Activated naive CD4-positive, alpha-beta T cell treated with anti-CD3 and anti-CD28 coated beads, Interleukin-2, amount 50 U/mL, for 72 hours (primary cell): ENCODE measurements at regions not wholly inside any gene's neighbourhood (a gene's known extent, or its start where the extent isn't known, plus 50 kb on each side); places are given as distances from the start of the nearest gene placed in this dataset.
"Not testable (repeated sequence)": the region's sequence is repeated elsewhere in the genome, so short reads cannot be mapped to it uniquely, and the experiment has no call there.

ENCODE experiments used
- ATAC-seq, 2 donors: fragments of 150-1000 bp; cut with Tn5 transposase; 2 replicates each; pipeline ENCODE4 v1.10.0; 2021; ENCODE audit warnings: mild to moderate bottlenecking in 2 of 2, moderate library complexity in 2 of 2
- DNase-seq, 2 donors: peaks; one replicate each; pipeline ENCODE4 v3.0.0; 2021 to 2022; ENCODE audit warnings: low spot score in 2 of 2
- H3K27ac Mint-ChIP-seq, 2 donors: one replicate each; pipeline ENCODE4 v1.8.0; 2022; ENCODE audit warnings: mild to moderate bottlenecking in 2 of 2, mixed read lengths in 2 of 2
- H3K36me3 Mint-ChIP-seq, 2 donors: one replicate each; pipeline ENCODE4 v1.8.0; 2022; ENCODE audit warnings: mixed read lengths in 2 of 2
- H3K9me3 Mint-ChIP-seq, 2 donors: one replicate each; pipeline ENCODE4 v1.8.0; 2022; ENCODE audit warnings: mixed read lengths in 2 of 2

DNA sequence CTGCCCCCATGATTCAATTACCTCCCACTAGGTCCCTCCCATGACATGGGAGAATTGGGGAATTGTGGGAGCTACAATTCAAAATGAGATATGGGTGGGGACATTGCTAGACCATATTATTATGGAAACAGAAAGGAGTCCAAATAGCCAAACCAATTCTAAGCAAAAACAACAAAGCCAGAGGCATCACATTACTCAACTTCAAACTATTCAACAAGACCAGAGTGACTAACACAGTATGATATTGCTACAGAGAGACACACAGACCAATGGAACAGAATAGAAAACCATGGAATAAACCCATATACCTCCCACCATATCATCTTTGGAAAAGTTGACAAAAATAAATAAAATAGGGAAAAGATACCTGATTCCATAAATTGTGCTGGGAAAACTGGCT is 710.5 kb upstream of the CDH9 start:
- ATAC-seq, result no peak
- Mint-ChIP-seq H3K36me3 (peaks cover 10 to 16% of the 10 kb centered on the region in 2 donors), H3K27ac (no peak overlapping the region), H3K9me3 (peaks cover 29 to 30% of the 10 kb centered on the region in 2 donors)
- no peak for DNase-seq

DNA sequence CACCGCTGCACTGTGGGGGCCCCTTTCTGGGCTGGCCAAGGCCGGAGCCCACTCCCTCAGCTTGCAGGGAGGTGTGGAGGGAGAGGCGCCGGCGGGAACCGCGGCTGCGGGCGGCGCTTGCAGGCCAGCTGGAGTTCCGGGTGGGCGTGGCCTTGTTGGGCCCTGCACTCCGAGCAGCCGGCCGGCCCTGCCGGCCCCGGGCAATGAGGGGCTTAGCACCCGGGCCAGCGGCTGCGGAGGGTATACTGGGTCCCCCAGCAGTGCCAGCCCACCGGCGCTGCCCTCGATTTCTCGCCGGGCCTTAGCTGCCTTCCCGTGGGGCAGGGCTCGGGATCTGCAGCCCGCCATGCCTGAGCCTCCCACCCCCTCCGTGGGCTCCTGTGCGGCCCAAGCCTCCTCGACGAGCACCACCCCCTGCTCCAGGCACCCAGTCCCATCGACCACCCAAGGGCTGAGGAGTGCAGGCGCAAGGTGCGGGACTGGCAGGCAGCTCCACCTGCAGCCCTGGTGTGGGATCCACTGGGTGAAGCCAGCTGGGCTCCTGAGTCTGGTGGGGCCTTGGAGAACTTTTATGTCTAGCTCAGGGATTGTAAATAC is 705.1 kb upstream of the CDH9 start:
- ATAC-seq, DNase-seq, H3K27ac Mint-ChIP-seq: not testable (repeated sequence)
- peaks cover 24 to 31% of the 10 kb centered on the region in 2 donors for H3K9me3 Mint-ChIP-seq
- peaks cover 10 to 12% of the 10 kb centered on the region in 2 donors for H3K36me3 Mint-ChIP-seq

DNA sequence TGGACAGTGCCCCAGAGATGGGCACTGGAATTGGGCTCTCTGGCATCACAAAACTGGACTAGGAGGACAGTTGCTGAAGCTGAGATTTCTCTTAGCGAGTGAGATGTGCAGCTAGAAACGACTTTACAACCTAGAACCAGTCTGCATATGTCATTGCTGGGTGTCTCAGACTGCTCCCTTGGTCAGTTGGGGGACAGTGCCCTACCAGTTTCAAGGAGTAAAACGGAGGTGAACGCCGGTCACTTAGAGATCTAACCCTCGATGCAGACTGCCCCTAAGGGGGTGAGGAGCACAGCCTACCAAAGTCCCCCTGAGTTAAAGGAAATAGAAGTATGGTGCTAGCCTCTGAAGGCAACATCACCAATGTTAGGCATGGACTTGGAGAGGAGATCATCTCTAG is 704.4 kb upstream of the CDH9 start:
- peaks cover 10 to 12% of the 10 kb centered on the region in 2 donors for H3K36me3 Mint-ChIP-seq
- H3K27ac Mint-ChIP-seq, result no peak overlapping the region
- DNase-seq (no peak), ATAC-seq (no peak)
- H3K9me3 Mint-ChIP-seq, result peaks cover 24 to 28% of the 10 kb centered on the region in 2 donors

DNA sequence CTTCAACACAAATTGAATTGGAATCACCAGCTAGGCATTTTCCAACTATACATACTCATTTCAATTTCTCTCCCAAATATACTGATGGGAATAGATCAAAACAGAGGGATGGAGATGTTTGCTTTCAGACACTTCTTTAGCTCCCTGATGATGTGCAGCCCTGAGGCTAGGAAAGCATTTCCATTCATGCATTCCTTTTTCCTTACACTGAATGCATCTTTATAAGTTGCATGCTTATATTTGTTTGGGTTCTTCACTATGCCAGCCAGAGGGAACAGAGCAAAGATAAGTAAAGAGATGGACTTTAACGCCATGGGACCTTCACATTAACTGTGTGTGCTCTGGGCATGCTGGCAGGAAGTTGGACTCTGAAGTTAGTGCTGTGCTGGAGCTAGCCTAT is 696.5 kb upstream of the CDH9 start:
- Mint-ChIP-seq H3K9me3 (peaks cover 7 to 16% of the 10 kb centered on the region in 2 donors), H3K36me3 (no peaks in the 10 kb centered on the region), H3K27ac (no peak overlapping the region)
- no peak for DNase-seq
- no peak for ATAC-seq

DNA sequence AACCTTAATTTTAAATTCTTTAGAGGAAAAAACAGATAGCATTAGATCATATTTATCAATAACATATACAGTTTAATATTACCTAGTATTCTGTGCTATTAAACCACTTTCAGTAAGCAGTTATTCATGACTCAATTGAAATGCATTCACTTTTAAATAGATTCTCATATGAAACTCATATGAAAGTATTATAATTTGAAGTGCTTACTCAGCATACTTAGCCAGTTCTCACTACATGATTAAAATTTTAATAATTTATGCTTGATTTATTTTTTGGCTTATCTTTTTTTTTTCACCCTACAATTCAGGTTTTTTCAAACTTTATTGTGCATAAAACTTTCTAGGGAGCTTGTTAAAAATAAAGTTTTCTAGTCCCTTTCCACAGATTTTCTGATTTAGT is 694.9 kb upstream of the CDH9 start:
- peaks cover 7 to 16% of the 10 kb centered on the region in 2 donors for H3K9me3 Mint-ChIP-seq
- H3K27ac Mint-ChIP-seq, result no peak overlapping the region
- DNase-seq, result no peak
- no peak for ATAC-seq
- no peaks in the 10 kb centered on the region for H3K36me3 Mint-ChIP-seq

DNA sequence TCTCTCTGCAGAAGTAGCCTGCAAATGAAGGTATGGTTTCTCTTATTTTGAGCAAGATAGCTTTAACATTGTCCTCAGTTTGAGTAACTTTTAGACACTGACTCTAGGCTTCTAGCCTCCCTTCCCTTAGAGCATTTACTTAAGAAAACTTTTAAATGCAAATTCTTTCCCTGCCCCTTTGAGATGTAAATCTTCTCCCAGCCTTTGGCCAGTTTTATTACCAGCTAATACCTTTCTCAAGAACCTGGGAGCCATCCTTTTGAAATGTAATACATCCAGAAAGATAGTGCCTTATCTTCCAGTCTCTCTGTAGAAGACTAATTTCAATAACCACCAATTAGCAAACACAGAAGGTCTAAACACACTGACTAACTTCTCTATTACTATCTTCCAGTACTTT is 688.9 kb upstream of the CDH9 start:
- DNase-seq (no peak), ATAC-seq (no peak)
- no peaks in the 10 kb centered on the region for H3K36me3 Mint-ChIP-seq
- H3K9me3 Mint-ChIP-seq, result peaks cover 4 to 14% of the 10 kb centered on the region in 2 donors
- no peak overlapping the region for H3K27ac Mint-ChIP-seq

DNA sequence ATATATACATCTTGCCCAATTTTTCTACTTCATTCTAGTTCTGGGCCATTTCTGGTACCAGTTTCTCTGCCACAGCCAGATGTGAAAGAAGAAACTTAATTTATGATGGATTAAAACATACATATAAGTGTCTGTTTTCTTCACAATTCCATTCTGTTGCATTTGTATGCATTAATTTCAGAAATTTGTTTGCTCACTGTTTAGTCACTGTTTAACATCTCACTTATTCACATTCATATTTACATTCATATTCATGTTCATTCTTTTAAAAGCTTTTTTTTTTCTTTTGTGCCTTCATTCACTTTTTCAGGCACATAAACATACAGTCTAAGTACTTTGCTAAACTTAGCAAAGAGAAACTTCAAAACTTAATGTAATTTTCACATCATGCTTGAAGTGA is 684.0 kb upstream of the CDH9 start:
- DNase-seq (no peak), ATAC-seq (no peak)
- no peaks in the 10 kb centered on the region for H3K36me3 Mint-ChIP-seq
- H3K27ac Mint-ChIP-seq, result no peak overlapping the region
- peaks cover 4 to 11% of the 10 kb centered on the region in 2 donors for H3K9me3 Mint-ChIP-seq

DNA sequence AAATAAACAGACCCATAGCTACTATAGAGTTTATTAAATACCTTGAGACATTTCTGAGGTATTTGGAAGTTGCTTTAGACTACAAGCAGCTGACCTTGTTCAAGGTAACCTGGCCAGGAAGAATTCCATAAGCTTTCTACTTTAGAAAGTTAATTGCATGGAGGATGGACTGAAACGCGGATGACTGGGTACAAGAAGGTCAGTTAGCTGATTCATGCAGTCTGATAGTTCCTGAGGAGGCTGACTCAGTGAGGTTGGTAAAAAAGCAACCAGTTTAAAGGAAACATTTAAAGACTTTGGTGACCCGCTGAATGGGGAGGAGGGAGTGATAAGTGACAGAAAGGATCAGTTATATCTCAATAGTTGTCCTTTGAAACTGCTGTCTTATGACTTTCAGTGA is 670.1 kb upstream of the CDH9 start:
- H3K36me3 Mint-ChIP-seq, result no peaks in the 10 kb centered on the region
- DNase-seq (no peak), ATAC-seq (no peak)
- H3K9me3 Mint-ChIP-seq, result peaks cover 6 to 13% of the 10 kb centered on the region in 2 donors
- H3K27ac Mint-ChIP-seq, result no peak overlapping the region

DNA sequence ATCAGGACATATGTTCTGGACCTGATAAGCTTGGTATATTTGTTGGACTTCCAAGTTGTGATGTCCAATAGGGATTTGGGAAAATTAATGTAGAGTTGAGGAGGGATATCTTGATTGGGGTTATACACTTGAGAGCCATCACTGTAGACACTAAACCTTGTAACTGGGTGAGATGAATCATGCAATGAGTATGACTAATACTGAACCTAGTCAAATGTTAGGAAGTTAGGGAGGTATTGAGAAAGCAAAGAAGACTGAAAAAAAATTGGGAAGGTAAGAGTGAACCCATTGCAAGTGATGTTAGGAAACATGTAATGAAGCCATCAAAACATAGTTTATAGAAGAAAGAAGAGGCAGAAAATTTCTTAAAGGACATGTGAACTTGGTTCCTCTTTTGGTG is 668.4 kb upstream of the CDH9 start:
- Mint-ChIP-seq H3K36me3 (no peaks in the 10 kb centered on the region), H3K27ac (no peak overlapping the region), H3K9me3 (peaks cover 6 to 21% of the 10 kb centered on the region in 2 donors)
- no peak for ATAC-seq
- DNase-seq, result no peak

DNA sequence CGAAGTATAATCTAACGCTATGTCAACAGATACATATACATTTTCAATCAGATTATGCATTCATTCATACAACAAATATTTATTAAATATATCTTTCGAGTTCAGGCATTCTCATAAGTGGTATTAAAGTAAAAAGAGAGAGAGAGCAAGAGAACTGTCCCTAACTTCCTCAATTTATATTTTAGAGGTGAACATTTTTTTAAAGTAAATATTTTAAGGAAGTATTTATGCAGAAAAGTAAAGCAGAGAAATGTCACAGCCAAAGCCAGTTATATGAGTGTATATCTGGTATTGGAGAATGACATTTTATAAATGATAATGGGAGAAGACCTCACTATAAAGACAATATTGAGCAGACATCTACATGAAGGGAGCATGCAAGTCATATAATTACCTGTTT is 667.3 kb upstream of the CDH9 start:
- Mint-ChIP-seq H3K27ac (no peak overlapping the region), H3K36me3 (no peaks in the 10 kb centered on the region), H3K9me3 (peaks cover 7 to 16% of the 10 kb centered on the region in 2 donors)
- DNase-seq (no peak), ATAC-seq (no peak)

DNA sequence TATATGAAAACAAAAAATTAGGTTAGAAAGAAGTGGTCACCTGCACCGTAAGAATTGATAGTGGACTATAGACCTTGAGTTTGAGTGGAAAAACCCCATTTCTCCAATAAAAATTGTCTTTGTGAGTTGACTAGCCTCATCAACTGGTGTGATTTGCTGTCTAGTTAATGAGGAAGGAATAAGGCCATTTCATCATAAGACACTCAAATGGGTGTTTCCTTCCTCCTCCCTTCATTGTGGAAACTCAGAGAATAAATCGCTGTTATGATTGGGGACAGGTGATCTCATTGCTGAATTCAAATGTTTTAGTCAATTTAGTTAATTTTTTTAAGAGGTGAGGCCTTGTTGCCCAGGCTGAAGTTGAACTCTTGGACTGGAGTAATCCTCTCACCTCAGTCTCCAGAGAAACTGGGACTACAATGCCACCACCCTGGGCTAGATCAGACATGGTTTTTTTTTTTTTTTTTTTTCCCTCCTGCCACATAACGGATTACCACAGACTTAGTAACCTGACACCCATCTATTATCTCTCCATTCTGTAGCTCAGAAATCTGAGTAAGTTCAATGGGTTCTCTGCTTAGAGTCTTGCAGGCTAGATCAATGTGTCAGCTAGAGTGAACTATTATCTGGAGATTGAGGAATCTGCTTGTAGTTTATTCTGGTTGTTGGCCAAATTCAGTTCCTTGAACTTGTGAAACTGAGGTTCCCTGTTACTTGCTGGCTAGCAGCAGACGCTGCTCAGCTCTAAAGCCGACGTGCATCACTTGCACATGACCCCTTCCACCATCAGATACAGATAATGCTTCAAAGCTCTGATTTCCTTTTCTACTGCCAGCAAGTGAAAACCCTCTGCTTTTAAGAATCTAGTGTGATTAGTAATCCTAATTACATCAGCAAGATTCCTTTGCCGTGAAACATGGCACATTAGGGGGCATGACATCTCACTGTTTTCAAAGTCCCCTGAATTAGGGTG is 663.8 kb upstream of the CDH9 start:
- no peak overlapping the region for H3K27ac Mint-ChIP-seq
- ATAC-seq (no peak), DNase-seq (no peak)
- no peaks in the 10 kb centered on the region for H3K36me3 Mint-ChIP-seq
- H3K9me3 Mint-ChIP-seq, result peaks cover 6 to 16% of the 10 kb centered on the region in 2 donors

DNA sequence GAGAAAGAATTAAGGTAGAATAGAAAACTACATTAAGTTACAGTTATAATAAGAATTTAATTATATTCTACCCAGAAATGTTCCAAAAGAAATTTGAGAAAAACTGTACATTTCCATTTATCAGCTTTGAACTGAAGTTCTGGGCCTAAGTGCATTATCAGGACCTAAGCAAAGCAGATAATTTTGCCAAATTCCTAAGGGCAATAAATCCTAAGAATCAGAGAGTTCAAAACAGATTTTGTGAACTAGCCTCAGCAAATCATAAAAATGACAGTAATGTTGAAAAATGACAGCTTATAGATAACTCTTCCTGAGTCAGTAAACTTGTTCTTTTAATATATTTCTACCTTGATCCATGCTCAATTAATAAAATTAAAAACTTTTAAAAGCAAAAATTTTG is 662.1 kb upstream of the CDH9 start:
- Mint-ChIP-seq H3K27ac (no peak overlapping the region), H3K36me3 (no peaks in the 10 kb centered on the region), H3K9me3 (peaks cover 6 to 19% of the 10 kb centered on the region in 2 donors)
- no peak for DNase-seq
- no peak for ATAC-seq

DNA sequence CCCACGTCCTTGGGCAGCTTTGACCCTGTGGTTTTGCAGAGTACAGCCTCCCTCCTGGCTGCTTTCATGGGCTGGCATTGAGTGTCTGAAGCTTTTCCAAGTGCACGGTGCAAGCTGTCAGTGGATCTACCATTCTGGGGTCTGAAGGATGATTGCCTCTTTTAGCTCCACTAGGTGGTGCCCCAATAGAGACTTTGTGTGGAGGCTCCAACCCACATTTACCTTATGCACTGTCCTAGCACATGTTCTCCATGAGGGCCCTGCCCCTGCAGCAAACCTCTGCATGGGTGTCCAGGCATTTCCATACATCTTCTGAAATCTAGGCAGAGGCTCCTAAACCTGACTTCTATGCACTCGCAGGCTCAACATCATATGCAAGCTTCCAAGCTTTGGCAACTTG is 644.2 kb upstream of the CDH9 start:
- DNase-seq (no peak), ATAC-seq (no peak)
- Mint-ChIP-seq H3K27ac (no peak overlapping the region), H3K9me3 (peaks cover 32% of the 10 kb centered on the region in 2 donors), H3K36me3 (peaks cover 0 to 7% of the 10 kb centered on the region in 2 donors)

DNA sequence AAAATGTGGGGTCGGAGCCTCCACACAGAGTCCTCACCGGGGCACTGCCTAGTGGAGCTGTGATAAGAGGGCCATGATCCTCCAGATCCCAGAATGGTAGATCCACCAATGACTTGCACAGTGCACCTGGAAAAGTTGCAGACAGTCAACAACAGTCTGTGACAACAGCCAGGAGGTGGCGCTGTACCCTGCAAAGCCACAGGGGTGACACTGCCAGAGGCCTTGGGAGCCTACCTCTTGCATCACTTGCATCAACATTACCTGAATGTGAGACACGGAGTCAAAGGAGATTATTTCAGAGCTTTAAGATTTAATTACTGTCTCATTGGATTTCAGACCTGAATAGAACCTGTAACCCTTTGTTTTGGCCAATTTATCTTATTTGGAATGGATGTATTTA is 614.1 kb upstream of the CDH9 start:
- DNase-seq (no peak), ATAC-seq (no peak)

DNA sequence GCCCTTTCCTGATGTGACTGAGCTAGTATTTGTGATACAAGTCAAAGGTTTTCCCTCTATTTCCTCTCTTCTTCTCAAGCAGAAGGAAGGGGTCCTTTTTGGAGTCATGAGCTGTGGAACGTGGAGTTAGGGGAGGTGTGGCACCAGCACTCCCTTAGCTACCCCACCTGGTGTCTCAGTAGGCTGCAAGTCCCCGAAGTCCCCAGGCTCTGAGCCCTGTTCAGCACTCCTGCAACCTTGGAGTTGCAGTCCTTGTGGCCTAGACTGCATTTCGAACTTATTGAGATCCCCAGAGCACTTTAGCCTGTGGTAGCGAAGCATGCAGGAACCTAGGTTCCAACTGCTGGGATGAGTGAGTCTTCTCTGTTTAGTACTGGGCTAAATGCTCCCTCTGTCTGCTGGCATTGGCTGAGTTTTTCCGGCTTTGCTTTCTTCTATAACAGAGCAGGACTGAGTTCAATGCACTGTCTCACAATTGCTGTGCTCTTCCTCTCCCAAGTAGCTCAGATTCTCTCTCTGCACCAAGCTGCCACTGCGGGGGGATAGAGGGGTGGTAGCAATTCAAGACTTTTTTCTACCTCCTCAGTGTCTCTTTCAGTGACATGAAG is 600.7 kb upstream of the CDH9 start:
- ATAC-seq (no peak), DNase-seq (no peak)
- no peak overlapping the region for H3K27ac Mint-ChIP-seq
- peaks cover 0 to 4% of the 10 kb centered on the region in 2 donors for H3K36me3 Mint-ChIP-seq
- H3K9me3 Mint-ChIP-seq, result peaks cover 14 to 23% of the 10 kb centered on the region in 2 donors

More for the DNA sequence above, 614.1 kb upstream of the CDH9 start:
- H3K27ac Mint-ChIP-seq, result no peak overlapping the region
- peaks cover 19 to 23% of the 10 kb centered on the region in 2 donors for H3K9me3 Mint-ChIP-seq
- H3K36me3 Mint-ChIP-seq, result no peaks in the 10 kb centered on the region

DNA sequence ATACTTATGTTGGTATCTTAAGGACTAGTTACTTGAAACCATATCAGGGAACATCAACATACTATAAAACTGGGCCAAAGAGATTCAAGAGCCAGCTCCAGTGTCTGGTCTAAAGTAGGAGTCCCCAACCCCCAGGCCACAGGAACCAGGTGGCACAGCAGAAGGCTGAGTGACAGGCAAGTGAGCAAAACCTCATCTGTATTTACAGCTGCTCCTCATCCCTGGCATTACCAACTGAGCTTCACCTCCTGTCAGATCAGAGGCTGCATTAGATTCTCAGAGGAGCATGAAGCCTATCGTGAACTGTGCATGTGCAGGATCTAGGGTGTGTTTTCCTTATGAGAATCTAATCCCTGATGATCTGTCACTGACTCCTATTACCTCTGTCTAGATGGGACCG is 581.6 kb upstream of the CDH9 start:
- Mint-ChIP-seq H3K9me3 (peaks cover 16 to 22% of the 10 kb centered on the region in 2 donors), H3K27ac (no peak overlapping the region)
- ATAC-seq, result no peak

DNA sequence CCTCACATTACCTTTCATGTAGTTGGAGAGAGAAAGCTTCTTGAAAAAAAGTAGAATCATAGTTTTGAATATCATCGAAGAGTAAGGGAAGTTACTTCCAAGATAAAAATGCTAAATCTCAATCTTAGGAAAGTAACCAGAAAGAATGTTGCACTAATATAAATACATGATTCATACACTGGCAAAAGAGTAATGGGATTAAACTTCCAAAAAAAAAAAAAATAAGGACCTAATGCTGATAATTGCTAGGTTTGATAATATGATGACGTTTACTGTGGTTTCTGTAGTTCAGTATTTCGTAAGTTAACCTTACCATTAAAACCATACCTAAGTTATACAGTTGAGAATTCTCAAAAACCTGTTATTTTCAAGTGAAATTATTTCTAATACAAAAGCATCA is 573.8 kb upstream of the CDH9 start:
- Mint-ChIP-seq H3K9me3 (peaks cover 28 to 37% of the 10 kb centered on the region in 2 donors), H3K36me3 (peaks cover 0 to 19% of the 10 kb centered on the region in 2 donors), H3K27ac (no peak overlapping the region)
- ATAC-seq (no peak), DNase-seq (no peak)

More for the DNA sequence above, 581.6 kb upstream of the CDH9 start:
- H3K36me3 Mint-ChIP-seq, result peaks cover 0 to 10% of the 10 kb centered on the region in 2 donors
- no peak for DNase-seq
